Right cardiac atrium (tissue), 5 donors: ENCODE measurements at regions not wholly inside any gene's neighbourhood (a gene's known extent, or its start where the extent isn't known, plus 50 kb on each side); places are given as distances from the start of the nearest gene placed in this dataset.

Source experiments
- ATAC-seq, 2 donors: fragments of 200-7000 bp; cut with Tn5 transposase; one replicate each; pipeline versions ENCODE4 v1.8.0 to v1.9.1; 2020; ENCODE audit warnings: moderate library complexity in 2 of 2, mild to moderate bottlenecking in 1 of 2
- DNase-seq, 3 donors: peaks; one replicate each; pipeline ENCODE4 v3.0.0-alpha.2; 2020
- H3K27ac ChIP-seq: one replicate; pipeline ENCODE4 v1.5.1; 2013; ENCODE audit warnings: mild to moderate bottlenecking, low read length, control low read depth, moderate library complexity
- H3K27me3 ChIP-seq: one replicate; pipeline ENCODE4 v1.6.1; 2013; ENCODE audit not compliant: control insufficient read depth, insufficient read depth
- H3K4me1 ChIP-seq: one replicate; pipeline ENCODE4 v1.6.1; 2013; ENCODE audit warnings: low read length; ENCODE audit not compliant: control insufficient read depth, insufficient read depth
- H3K4me3 ChIP-seq: one replicate; pipeline ENCODE4 v1.5.1; 2013; ENCODE audit warnings: low read length, control low read depth
- H3K9me3 ChIP-seq: one replicate; pipeline ENCODE4 v1.6.1; 2013; ENCODE audit warnings: low read length; ENCODE audit not compliant: control insufficient read depth
- WGBS: extraction: QIAGEN DNeasy Blood & Tissue Kit; methylation state at CpG from one replicate; pipeline ENCODE4 v1.1.7; 2013; 5-methylcytosine and 5-hydroxymethylcytosine counted together
- intact Hi-C, 4 donors: fragments of 100-400 bp; cut with DNase I; formaldehyde crosslinking; loops; one replicate each; pipeline versions ENCODE4 v1.11.0 to v1.14.0; 2022 to 2023
- donor health status: healthy with polysubstance abuse.
- donor health status: DM: no; HTN: yes; CAD: no.
- donor health status: DM: no; HTN: no; CAD: no.
- donor health status: DM: no; HTN: yes; CAD: no; lungs with severe emphysema.
- donor health status: DM: yes; HTN: yes; CAD: no.

DNA sequence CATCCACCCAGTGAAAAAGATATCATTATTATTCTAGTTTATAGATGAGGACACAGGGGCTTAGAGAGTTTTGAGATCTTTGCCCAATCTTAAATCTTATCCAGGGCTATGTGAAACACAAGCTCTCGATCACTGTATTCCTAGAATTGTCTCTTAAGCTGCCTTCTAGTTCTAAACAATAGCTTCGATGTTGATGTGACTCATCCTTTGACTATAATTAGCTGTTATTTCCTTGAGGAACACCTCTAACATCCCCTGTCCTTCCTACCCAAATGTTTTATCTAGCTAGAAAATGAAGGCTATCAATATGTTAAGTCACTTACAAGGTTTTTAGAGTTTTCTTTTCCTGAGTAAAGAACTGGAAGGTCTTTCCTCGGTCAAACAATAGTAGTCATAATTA, 83.1 kb upstream of the STAC start:
- intact Hi-C loops, result no loop called here
- Histone ChIP-seq H3K4me1 (no peaks in the 10 kb centered on the region), H3K4me3 (no peak overlapping the region), H3K27ac (no peak overlapping the region), H3K27me3 (no peaks in the 10 kb centered on the region), H3K9me3 (no peaks in the 10 kb centered on the region)
- WGBS, result 71% methylated on average over 3 of the region's 3 CpGs
- ATAC-seq (no peak), DNase-seq (no peak)

DNA sequence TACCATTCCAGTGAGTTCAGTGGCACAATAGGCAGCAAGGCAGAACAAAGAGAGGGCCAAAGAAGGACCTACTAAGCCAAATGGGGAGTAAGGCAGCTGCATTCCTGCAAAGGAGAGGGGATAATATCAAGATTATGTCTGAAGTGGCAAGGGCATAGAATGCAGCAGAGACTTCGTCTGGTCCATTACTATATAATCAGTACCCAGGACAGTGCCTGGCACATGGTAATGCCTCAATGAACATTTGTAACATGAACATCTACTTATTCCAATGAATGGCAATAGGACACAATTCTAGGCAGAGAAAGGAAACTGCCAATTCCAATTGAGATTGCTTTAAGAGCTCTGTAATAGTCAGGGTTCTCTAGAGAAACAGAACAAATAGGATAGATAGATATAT, 82.1 kb upstream of the STAC start:
- WGBS, result 83% methylated on average over 1 of the region's 1 CpG
- no peak overlapping the region for H3K27ac ChIP-seq
- H3K9me3 ChIP-seq, result no peaks in the 10 kb centered on the region
- DNase-seq (no peak), ATAC-seq (no peak)
- no peaks in the 10 kb centered on the region for H3K27me3 ChIP-seq
- intact Hi-C loops, result no loop called here
- H3K4me1 ChIP-seq, result no peaks in the 10 kb centered on the region
- no peak overlapping the region for H3K4me3 ChIP-seq

DNA sequence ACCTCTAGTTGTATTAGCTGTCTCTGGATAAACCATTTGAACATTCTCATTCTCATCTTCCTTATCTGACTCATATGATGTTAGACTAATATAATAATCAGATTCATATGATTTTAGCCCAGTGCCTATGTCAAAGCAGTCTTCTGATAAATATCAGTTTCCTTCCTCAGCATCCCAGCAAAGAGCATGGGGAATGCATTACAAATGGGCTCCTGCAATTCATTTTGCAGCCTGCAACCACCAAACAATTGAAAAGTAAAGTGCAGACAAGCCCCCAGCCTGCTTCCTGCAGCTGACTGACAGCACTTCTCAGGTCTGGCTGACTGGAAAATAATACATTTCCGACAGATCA, 78.2 kb upstream of the STAC start:
- H3K27me3 ChIP-seq, result no peaks in the 10 kb centered on the region
- WGBS, result 57% methylated on average over 1 of the region's 1 CpG
- ATAC-seq (no peak), DNase-seq (no peak)
- no peaks in the 10 kb centered on the region for H3K9me3 ChIP-seq
- H3K4me1 ChIP-seq, result no peaks in the 10 kb centered on the region
- no peak overlapping the region for H3K4me3 ChIP-seq
- H3K27ac ChIP-seq, result no peak overlapping the region
- intact Hi-C loops, result no loop called here

DNA sequence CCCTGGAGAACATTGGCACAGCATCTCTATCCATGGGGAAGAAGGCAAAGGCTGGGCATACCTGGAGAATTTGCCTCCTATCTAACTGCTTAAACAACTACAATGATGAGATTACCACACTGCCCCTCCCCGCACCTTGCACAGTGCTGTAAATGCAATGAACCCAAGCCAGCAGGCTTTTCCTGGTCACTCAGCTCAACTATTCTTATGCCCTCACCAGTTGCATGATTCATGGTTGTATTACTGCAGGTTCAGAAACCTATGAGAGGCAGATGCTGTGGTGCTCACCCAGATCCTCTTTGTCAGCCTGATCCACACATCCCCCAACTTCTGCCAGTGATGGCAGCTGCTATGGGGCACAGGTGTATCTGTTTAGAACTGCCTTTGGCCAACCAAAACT, 77.7 kb upstream of the STAC start:
- intact Hi-C loops, result no loop called here
- Histone ChIP-seq H3K27me3 (no peaks in the 10 kb centered on the region), H3K9me3 (no peaks in the 10 kb centered on the region), H3K4me1 (no peaks in the 10 kb centered on the region), H3K27ac (no peak overlapping the region), H3K4me3 (no peak overlapping the region)
- DNase-seq, result no peak
- 71% methylated on average over 1 of the region's 1 CpG for WGBS
- no peak for ATAC-seq

DNA sequence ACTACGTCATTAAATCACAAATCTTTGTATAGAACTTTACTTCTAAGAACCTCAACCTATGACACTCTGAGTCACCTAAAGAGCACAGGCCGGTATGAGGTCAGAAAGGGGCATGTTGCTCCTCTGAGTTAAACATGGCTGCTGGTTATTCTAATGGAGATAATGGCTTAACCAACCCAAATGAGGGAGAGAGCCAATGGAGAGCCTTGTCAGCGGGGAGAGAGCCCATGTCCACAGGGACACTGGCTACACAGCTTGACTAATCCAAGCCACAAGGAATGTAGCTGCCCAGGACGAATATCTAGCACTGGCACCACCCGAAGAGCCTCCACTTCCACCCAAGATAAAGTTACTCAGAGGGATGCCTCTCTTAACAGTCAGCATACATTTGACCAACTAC, 77.0 kb upstream of the STAC start:
- intact Hi-C loops, result no loop called here
- DNase-seq, result no peak
- H3K27me3 ChIP-seq, result no peaks in the 10 kb centered on the region
- no peak overlapping the region for H3K27ac ChIP-seq
- no peak overlapping the region for H3K4me3 ChIP-seq
- no peaks in the 10 kb centered on the region for H3K9me3 ChIP-seq
- 82% methylated on average over 5 of the region's 5 CpGs for WGBS
- H3K4me1 ChIP-seq, result no peaks in the 10 kb centered on the region
- no peak for ATAC-seq

DNA sequence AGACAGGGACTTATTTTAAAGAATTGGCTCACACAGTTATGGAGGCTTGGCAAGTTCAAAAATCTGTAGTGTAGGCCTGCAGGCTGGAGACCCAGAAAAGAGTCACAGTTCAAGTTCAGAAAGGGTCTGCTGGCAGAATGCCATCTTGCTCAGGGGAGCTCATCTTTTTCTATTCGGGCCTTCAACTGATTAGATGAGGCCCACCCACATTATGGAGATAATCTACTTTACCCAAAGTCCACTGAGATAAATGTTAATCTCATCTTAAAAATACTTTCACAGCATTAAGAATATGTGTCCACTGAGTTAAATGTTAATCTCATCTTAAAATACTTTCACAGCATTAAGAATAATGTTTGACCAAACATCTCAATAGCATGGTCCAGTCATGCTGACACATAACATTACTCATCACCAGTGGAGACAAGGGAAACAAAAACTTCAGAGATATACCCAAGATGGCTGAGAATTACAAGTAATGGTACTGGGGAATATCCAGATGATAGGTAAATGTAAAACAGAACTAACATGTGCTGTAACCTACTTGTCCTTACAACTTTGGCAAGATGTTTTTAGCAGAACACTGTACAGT, 74.3 kb upstream of the STAC start:
- WGBS, result 57% methylated on average over 1 of the region's 1 CpG
- Histone ChIP-seq H3K4me1 (no peaks in the 10 kb centered on the region), H3K27me3 (no peaks in the 10 kb centered on the region), H3K4me3 (no peak overlapping the region), H3K9me3 (no peaks in the 10 kb centered on the region), H3K27ac (no peak overlapping the region)
- intact Hi-C loops, result no loop called here
- ATAC-seq (no peak), DNase-seq (no peak)

DNA sequence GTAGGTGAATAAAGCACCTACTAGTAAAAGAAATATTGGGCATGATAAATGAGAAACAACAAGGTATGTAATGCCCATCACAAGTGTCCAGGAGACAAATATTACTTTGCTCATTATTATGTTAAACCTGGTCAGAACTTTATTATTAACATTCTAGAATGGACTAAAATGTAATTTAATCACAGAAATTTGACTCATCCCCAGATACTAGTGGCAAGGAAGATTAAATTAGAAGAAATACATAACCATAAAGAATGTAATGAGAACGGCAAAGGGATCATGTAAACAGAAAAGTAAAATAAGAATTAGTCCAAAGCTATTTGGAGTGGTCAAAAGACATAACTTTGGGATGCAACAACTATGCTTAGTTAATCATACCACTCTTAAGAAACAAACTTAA, 71.2 kb upstream of the STAC start:
- Histone ChIP-seq H3K9me3 (no peaks in the 10 kb centered on the region), H3K4me1 (no peaks in the 10 kb centered on the region), H3K4me3 (no peak overlapping the region), H3K27ac (no peak overlapping the region), H3K27me3 (no peaks in the 10 kb centered on the region)
- ATAC-seq, result no peak
- WGBS, result 81% methylated on average over 1 of the region's 1 CpG
- no peak for DNase-seq
- intact Hi-C loops, result no loop called here

DNA sequence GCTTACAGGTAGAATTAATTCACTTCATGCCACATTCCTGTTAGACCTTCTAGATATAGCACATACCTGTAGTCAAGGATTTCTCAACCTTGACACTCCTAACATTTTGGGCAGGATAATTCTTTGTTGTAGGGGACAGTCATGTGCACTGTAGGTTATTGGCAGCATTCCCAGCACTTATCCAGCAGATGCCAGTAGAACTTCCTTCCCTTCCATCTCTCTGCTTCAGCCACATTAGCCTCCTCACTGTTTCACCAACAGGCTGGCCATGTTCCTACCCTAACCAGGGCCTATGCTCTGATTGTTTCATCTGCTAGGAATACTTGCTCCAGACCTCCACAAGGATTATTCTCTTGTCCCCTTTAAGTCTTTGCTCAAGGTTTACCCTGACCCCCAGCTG, 68.0 kb upstream of the STAC start:
- no peak overlapping the region for H3K4me3 ChIP-seq
- H3K27ac ChIP-seq, result no peak overlapping the region
- no peaks in the 10 kb centered on the region for H3K9me3 ChIP-seq
- H3K27me3 ChIP-seq, result no peaks in the 10 kb centered on the region
- DNase-seq, result no peak
- H3K4me1 ChIP-seq, result no peaks in the 10 kb centered on the region
- no peak for ATAC-seq
- intact Hi-C loops, result no loop called here

DNA sequence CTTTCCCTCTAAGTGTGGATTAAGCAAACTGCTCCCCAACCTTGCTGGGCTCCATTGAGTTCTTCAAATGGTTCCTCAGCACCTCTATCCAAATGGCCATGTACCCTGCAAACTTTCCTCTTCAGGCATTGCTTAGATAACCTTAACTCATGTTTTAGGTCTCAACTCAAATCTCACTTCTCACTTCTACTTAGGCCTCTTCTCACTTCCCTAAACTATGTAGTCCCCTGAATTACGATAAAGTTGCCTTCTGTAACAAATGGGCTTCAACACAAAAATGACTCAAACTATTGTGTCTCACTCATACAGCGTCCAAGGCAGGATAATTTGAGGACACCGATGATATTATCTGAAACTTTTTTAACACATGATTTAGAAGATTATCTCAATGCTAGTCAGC, 62.4 kb upstream of the STAC start:
- Histone ChIP-seq H3K9me3 (no peaks in the 10 kb centered on the region), H3K4me3 (no peak overlapping the region), H3K4me1 (no peaks in the 10 kb centered on the region), H3K27ac (no peak overlapping the region), H3K27me3 (no peaks in the 10 kb centered on the region)
- WGBS, result 49% methylated on average over 3 of the region's 3 CpGs
- intact Hi-C loops, result no loop called here
- DNase-seq, result no peak
- no peak for ATAC-seq

DNA sequence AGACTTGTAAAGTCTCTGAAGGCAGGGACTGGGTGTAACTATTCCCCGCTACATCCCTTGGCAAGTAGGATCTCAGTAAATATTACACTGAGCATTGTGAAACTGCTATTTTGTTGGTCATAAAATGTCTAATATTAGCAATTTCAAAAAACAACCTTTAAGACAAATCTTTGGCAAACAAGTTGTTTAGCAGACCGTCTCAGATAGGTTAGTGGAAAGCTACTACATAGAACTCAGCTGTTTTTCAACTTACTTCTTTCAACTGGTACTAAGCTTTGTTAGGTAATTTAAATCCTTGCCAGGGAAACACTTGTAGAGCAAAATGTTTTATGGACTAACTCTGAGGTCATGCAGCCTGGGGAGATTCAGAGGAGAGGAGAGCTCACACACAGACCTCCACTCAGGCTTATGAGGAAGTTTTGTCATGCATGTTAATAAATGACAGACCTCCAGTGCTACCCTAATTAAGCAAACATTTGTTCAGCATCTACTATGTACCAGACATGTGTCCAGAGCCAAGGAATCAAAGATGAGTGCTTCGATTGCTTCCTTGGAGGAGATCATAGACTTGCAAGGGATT, 61.6 kb upstream of the STAC start:
- no peak for DNase-seq

DNA sequence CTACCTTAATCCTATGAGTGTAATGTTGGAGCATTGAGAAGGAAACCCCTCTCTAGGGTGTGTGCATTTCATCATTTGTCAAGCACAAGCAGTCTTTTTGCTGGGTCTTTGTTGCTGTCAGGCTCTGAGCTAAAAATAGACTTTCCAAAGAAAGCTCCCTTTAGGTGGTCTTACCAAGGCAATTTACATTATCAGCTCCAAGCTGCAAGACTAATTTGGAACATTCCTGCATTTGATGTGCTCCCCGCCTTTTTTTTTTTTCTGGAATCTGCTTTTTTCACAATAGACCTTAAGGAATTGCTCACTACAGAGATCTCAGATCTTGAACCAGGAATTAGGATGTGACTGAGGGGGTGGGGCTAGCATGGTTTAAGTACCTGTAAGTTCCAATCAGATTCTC, 60.6 kb upstream of the STAC start:
- H3K27ac ChIP-seq, result no peak overlapping the region
- ATAC-seq (no peak), DNase-seq (no peak)
- H3K9me3 ChIP-seq, result no peaks in the 10 kb centered on the region
- H3K4me3 ChIP-seq, result no peak overlapping the region
- 59% methylated on average over 1 of the region's 1 CpG for WGBS
- H3K27me3 ChIP-seq, result no peaks in the 10 kb centered on the region
- intact Hi-C loops, result no loop called here
- H3K4me1 ChIP-seq, result no peaks in the 10 kb centered on the region

More for the DNA sequence above, 61.6 kb upstream of the STAC start:
- H3K27me3 ChIP-seq, result no peaks in the 10 kb centered on the region
- H3K9me3 ChIP-seq, result no peaks in the 10 kb centered on the region
- H3K4me1 ChIP-seq, result no peaks in the 10 kb centered on the region
- no peak for ATAC-seq
- H3K4me3 ChIP-seq, result no peak overlapping the region
- intact Hi-C loops, result no loop called here
- H3K27ac ChIP-seq, result no peak overlapping the region
- 78% methylated on average over 3 of the region's 3 CpGs for WGBS
